SK-N-SH treated with all-trans-retinoic acid at 6 μM for 48 hours (cell line): ENCODE measurements at regions not wholly inside any gene's neighbourhood (a gene's known extent, or its start where the extent isn't known, plus 50 kb on each side); places are given as distances from the start of the nearest gene placed in this dataset.

ENCODE experiments used
- ATAC-seq: fragments of 200-7000 bp; cut with Tn5 transposase; 3 replicates; pipeline ENCODE4 v1.9.1; 2020; ENCODE audit warnings: mild to moderate bottlenecking, moderate library complexity
- ARNTL ChIP-seq: fragments of 450-650 bp; formaldehyde crosslinking; IDR thresholded peaks from 2 replicates; pipeline ENCODE4 v1.5.0; 2020; ENCODE audit warnings: low read depth, mild to moderate bottlenecking, moderate library complexity, borderline replicate concordance
- BACH2 ChIP-seq: fragments of 250-450 bp; sonication (Bioruptor Pico); IDR thresholded peaks from 2 replicates; pipeline ENCODE4 v1.9.0; 2021; ENCODE audit warnings: mild to moderate bottlenecking, borderline replicate concordance
- CSDC2 ChIP-seq: fragments of 250-450 bp; sonication (Bioruptor Pico); IDR thresholded peaks from 2 replicates; pipeline ENCODE4 v1.5.0; 2020; ENCODE audit warnings: mild to moderate bottlenecking, moderate library complexity
- ESRRG ChIP-seq: fragments of 250-450 bp; sonication (Bioruptor Pico); IDR thresholded peaks from 2 replicates; pipeline ENCODE4 v1.6.1; 2021; ENCODE audit warnings: mild to moderate bottlenecking
- GLIS3 ChIP-seq: fragments of 250-450 bp; sonication (Bioruptor Pico); IDR thresholded peaks from 2 replicates; pipeline ENCODE4 v1.5.0; 2020; ENCODE audit warnings: mild to moderate bottlenecking, moderate library complexity
- ISL1 ChIP-seq: fragments of 250-450 bp; sonication (Bioruptor Pico); IDR thresholded peaks from 2 replicates; pipeline ENCODE4 v2.1.2; 2022; ENCODE audit warnings: mild to moderate bottlenecking, moderate library complexity
- OSR1 ChIP-seq: fragments of 250-450 bp; sonication (Bioruptor Pico); IDR thresholded peaks from 2 replicates; pipeline ENCODE4 v1.8.0; 2022; ENCODE audit warnings: moderate library complexity, mild to moderate bottlenecking, inconsistent platforms
- PPARA ChIP-seq: fragments of 250-450 bp; sonication (Bioruptor Pico); IDR thresholded peaks from 2 replicates; pipeline ENCODE4 v1.5.0; 2020; ENCODE audit warnings: mild to moderate bottlenecking, borderline replicate concordance
- RARB ChIP-seq: fragments of 250-450 bp; sonication (Bioruptor Pico); IDR thresholded peaks from 2 replicates; pipeline ENCODE4 v1.8.0; 2021; ENCODE audit warnings: mild to moderate bottlenecking, moderate library complexity
- SNAI2 ChIP-seq: fragments of 250-450 bp; sonication (Bioruptor Pico); IDR thresholded peaks from 2 replicates; pipeline ENCODE4 v1.5.0; 2020; ENCODE audit warnings: mild to moderate bottlenecking, moderate library complexity
- TCF4 ChIP-seq: fragments of 250-450 bp; sonication (Bioruptor Pico); IDR thresholded peaks from 2 replicates; pipeline ENCODE4 v1.8.0; 2021; ENCODE audit warnings: mild to moderate bottlenecking, moderate library complexity, borderline replicate concordance
- TOX ChIP-seq: fragments of 250-450 bp; sonication (Bioruptor Pico); IDR thresholded peaks from 2 replicates; pipeline ENCODE4 v1.8.0; 2021; ENCODE audit warnings: mild to moderate bottlenecking, moderate library complexity, borderline replicate concordance
- ZC3H10 ChIP-seq: fragments of 250-450 bp; sonication (Bioruptor Pico); IDR thresholded peaks from 2 replicates; pipeline ENCODE4 v1.5.1; 2021; ENCODE audit warnings: mild to moderate bottlenecking, moderate library complexity
- ZFP3 ChIP-seq: fragments of 250-450 bp; sonication (Bioruptor Pico); IDR thresholded peaks from 2 replicates; pipeline ENCODE4 v1.5.0; 2020; ENCODE audit warnings: mild to moderate bottlenecking, moderate library complexity
- ZFP30 ChIP-seq: fragments of 450-650 bp; formaldehyde crosslinking; IDR thresholded peaks from 2 replicates; pipeline ENCODE4 v1.5.0; 2022; ENCODE audit warnings: mild to moderate bottlenecking, moderate library complexity
- ZNF565 ChIP-seq: fragments of 450-650 bp; formaldehyde crosslinking; conservative IDR thresholded peaks from 2 replicates; pipeline ENCODE4 v1.5.0; 2020; ENCODE audit warnings: low read depth, mild to moderate bottlenecking, moderate library complexity
- ZNF70 ChIP-seq: fragments of 450-650 bp; formaldehyde crosslinking; IDR thresholded peaks from 2 replicates; pipeline ENCODE4 v1.5.0; 2020; ENCODE audit warnings: mild to moderate bottlenecking, moderate library complexity
- ZNF8 ChIP-seq: fragments of 450-650 bp; formaldehyde crosslinking; IDR thresholded peaks from 2 replicates; pipeline ENCODE4 v1.5.0; 2020; ENCODE audit warnings: mild to moderate bottlenecking, moderate library complexity
- TF ChIP-seq, protein P1 (sequence below): fragments of 250-450 bp; sonication (Bioruptor Pico); IDR thresholded peaks from 2 replicates; pipeline ENCODE4 v1.5.0; 2020; ENCODE audit warnings: mild to moderate bottlenecking, moderate library complexity
- TF ChIP-seq, protein P2 (sequence below): fragments of 250-450 bp; sonication (Bioruptor Pico); IDR thresholded peaks from 2 replicates; pipeline ENCODE4 v1.8.0; 2020; ENCODE audit warnings: mild to moderate bottlenecking, moderate library complexity, borderline replicate concordance
- TF ChIP-seq, protein P3 (sequence below): fragments of 250-450 bp; sonication (Bioruptor Pico); IDR thresholded peaks from 2 replicates; pipeline ENCODE4 v1.5.1; 2020; ENCODE audit warnings: low read depth, mild to moderate bottlenecking, moderate library complexity
- TF ChIP-seq, protein P4 (sequence below): fragments of 250-450 bp; sonication (Bioruptor Pico); IDR thresholded peaks from 2 replicates; pipeline ENCODE4 v1.5.1; 2021; ENCODE audit warnings: mild to moderate bottlenecking, moderate library complexity

DNA sequence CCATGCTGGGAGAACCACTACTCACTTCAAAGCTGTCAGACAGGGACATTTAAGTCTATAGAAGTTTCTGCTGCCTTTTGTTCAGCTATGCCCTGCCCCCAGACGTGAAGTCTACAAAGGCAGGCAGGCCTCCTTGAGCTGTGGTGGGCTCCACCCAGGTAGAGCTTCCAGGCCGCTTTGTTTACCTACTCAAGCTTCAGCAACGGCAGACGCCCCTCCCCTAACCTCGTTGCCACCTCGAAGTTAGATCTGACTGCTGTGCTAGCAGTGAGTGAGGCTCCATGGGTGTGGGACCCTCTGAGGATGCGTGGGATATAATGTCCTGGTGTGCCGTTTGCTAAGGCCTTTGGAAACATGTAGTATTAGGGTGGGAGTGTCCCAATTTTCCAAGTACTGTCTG, 276.7 kb downstream of the ZIC4 start:
- ATAC-seq: no peak
- TF ChIP-seq, protein P1, sequence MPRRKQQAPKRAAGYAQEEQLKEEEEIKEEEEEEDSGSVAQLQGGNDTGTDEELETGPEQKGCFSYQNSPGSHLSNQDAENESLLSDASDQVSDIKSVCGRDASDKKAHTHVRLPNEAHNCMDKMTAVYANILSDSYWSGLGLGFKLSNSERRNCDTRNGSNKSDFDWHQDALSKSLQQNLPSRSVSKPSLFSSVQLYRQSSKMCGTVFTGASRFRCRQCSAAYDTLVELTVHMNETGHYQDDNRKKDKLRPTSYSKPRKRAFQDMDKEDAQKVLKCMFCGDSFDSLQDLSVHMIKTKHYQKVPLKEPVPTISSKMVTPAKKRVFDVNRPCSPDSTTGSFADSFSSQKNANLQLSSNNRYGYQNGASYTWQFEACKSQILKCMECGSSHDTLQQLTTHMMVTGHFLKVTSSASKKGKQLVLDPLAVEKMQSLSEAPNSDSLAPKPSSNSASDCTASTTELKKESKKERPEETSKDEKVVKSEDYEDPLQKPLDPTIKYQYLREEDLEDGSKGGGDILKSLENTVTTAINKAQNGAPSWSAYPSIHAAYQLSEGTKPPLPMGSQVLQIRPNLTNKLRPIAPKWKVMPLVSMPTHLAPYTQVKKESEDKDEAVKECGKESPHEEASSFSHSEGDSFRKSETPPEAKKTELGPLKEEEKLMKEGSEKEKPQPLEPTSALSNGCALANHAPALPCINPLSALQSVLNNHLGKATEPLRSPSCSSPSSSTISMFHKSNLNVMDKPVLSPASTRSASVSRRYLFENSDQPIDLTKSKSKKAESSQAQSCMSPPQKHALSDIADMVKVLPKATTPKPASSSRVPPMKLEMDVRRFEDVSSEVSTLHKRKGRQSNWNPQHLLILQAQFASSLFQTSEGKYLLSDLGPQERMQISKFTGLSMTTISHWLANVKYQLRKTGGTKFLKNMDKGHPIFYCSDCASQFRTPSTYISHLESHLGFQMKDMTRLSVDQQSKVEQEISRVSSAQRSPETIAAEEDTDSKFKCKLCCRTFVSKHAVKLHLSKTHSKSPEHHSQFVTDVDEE (CRISPR knock-in tag): no peak
- TF ChIP-seq, protein P2, sequence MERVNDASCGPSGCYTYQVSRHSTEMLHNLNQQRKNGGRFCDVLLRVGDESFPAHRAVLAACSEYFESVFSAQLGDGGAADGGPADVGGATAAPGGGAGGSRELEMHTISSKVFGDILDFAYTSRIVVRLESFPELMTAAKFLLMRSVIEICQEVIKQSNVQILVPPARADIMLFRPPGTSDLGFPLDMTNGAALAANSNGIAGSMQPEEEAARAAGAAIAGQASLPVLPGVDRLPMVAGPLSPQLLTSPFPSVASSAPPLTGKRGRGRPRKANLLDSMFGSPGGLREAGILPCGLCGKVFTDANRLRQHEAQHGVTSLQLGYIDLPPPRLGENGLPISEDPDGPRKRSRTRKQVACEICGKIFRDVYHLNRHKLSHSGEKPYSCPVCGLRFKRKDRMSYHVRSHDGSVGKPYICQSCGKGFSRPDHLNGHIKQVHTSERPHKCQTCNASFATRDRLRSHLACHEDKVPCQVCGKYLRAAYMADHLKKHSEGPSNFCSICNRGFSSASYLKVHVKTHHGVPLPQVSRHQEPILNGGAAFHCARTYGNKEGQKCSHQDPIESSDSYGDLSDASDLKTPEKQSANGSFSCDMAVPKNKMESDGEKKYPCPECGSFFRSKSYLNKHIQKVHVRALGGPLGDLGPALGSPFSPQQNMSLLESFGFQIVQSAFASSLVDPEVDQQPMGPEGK (CRISPR knock-in tag): no peak
- TF ChIP-seq ZFP30 (CRISPR knock-in tag): no peak
- TF ChIP-seq, protein P3, sequence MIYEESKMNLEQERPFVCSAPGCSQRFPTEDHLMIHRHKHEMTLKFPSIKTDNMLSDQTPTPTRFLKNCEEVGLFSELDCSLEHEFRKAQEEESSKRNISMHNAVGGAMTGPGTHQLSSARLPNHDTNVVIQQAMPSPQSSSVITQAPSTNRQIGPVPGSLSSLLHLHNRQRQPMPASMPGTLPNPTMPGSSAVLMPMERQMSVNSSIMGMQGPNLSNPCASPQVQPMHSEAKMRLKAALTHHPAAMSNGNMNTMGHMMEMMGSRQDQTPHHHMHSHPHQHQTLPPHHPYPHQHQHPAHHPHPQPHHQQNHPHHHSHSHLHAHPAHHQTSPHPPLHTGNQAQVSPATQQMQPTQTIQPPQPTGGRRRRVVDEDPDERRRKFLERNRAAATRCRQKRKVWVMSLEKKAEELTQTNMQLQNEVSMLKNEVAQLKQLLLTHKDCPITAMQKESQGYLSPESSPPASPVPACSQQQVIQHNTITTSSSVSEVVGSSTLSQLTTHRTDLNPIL (CRISPR knock-in tag): no peak
- no peak for TF ChIP-seq ARNTL (CRISPR knock-in tag)
- TF ChIP-seq ESRRG (CRISPR knock-in tag): no peak
- TF ChIP-seq ZFP3 (CRISPR knock-in tag): no peak
- TF ChIP-seq TCF4 (CRISPR knock-in tag): no peak
- TF ChIP-seq RARB: no peak
- TF ChIP-seq, protein P4, sequence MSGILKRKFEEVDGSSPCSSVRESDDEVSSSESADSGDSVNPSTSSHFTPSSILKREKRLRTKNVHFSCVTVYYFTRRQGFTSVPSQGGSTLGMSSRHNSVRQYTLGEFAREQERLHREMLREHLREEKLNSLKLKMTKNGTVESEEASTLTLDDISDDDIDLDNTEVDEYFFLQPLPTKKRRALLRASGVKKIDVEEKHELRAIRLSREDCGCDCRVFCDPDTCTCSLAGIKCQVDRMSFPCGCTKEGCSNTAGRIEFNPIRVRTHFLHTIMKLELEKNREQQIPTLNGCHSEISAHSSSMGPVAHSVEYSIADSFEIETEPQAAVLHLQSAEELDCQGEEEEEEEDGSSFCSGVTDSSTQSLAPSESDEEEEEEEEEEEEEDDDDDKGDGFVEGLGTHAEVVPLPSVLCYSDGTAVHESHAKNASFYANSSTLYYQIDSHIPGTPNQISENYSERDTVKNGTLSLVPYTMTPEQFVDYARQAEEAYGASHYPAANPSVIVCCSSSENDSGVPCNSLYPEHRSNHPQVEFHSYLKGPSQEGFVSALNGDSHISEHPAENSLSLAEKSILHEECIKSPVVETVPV (CRISPR knock-in tag): no peak

DNA sequence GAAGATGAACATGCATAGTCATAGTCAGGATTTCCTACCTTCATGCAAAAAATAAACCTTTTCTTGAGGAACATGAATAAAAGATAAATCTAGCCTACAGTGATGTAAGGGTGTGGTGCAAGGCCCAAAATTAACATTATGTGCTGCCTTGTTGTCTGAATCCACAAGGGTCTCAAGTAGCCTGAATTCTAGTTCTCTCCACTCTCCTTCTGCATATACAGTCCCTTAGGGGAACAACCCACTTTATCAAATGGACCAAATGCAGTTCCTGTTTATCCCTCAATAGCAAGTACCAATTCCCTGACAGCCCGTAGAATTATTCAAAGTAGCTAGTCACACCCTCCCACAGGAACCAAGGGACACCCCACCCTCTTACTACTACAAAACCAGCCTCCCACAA, 284.0 kb downstream of the ZIC4 start:
- TF ChIP-seq TCF4 (CRISPR knock-in tag) (no peak), ARNTL (CRISPR knock-in tag) (no peak), ZFP30 (CRISPR knock-in tag) (no peak), CSDC2 (CRISPR knock-in tag) (no peak), ZNF8 (CRISPR knock-in tag) (no peak), ISL1 (CRISPR knock-in tag) (no peak), ZFP3 (CRISPR knock-in tag) (no peak), OSR1 (no peak)
- TF ChIP-seq, protein P4 (CRISPR knock-in tag): no peak
- ATAC-seq: no peak

DNA sequence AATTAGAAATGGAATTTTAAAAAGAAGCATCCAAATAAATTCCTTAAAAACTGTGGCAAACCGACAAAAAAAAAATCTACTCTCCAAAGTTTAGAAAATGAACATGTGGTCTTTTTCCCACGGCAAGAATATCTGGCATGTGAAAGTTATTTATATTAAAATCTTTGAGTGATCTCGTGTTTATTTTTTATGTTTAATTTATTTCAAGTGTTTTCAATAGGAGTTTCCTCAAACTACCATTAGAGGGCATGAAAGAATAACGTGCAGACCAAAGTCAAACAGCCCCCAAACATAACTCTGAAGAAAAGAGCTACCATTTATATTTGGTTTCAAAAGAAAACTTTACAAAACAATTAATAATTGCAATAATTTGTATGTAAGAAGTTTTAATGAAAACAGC, 286.4 kb downstream of the ZIC4 start:
- ATAC-seq: no peak; the same call in 2 of the 3 replicates
- TF ChIP-seq ISL1 (CRISPR knock-in tag) (no peak), ZFP30 (CRISPR knock-in tag) (no peak), ZFP3 (CRISPR knock-in tag) (no peak), BACH2 (no peak), ZC3H10 (no peak), RARB (no peak), PPARA (CRISPR knock-in tag) (no peak), TOX (CRISPR knock-in tag) (no peak), CSDC2 (CRISPR knock-in tag) (no peak), ZNF565 (CRISPR knock-in tag) (no peak), SNAI2 (no peak), GLIS3 (CRISPR knock-in tag) (no peak), ZNF70 (CRISPR knock-in tag) (no peak), OSR1 (no peak)
- TF ChIP-seq, protein P1 (CRISPR knock-in tag): no peak
- TF ChIP-seq, protein P4 (CRISPR knock-in tag): no peak
- TF ChIP-seq, protein P2 (CRISPR knock-in tag): no peak
